PC-9 (cell line): ENCODE measurements at regions not wholly inside any gene's neighbourhood (a gene's known extent, or its start where the extent isn't known, plus 50 kb on each side); places are given as distances from the start of the nearest gene placed in this dataset.

Source experiments
- BruUV-seq: library from RNA; stranded (reverse); fragments of 400-500 nt; replicated peaks from 2 replicates; lab custom pipeline; 2021; lab: Mats Ljungman, UMichigan
- CTCF ChIA-PET: fragments of 300-600 bp; sonication (Branson Sonifier 250); formaldehyde crosslinking; loops from one replicate; lab custom pipeline; 2022; ENCODE audit warnings: antibody characterized with exemption; lab: Charles Lee
- POLR2A ChIA-PET: fragments of 300-600 bp; sonication (Branson Sonifier 250); formaldehyde crosslinking; loops from one replicate; lab custom pipeline; 2022; ENCODE audit warnings: antibody characterized with exemption; ENCODE audit not compliant: unreplicated experiment; lab: Charles Lee
- DNase-seq, 2 experiments: peaks; one replicate each; pipeline versions ENCODE4 v3.0.0 to v3.0.0-alpha.2; 2015 to 2022; ENCODE audit warnings: mixed read lengths in 1 of 2
- H2AFZ ChIP-seq: fragments of 200-600 bp; sonication (generic); 2 replicates; pipeline ENCODE4 v1.8.1; 2017; ENCODE audit warnings: antibody characterized with exemption
- H3F3A ChIP-seq: fragments of 200-600 bp; sonication (generic); 2 replicates; pipeline ENCODE4 v1.8.1; 2017; ENCODE audit warnings: antibody characterized with exemption, mild to moderate bottlenecking, low read depth; ENCODE audit not compliant: insufficient read depth
- H3K27ac ChIP-seq: fragments of 200-600 bp; sonication (generic); 2 replicates; pipeline ENCODE4 v1.6.1; 2016; ENCODE audit warnings: mixed run types
- H3K27me3 ChIP-seq: fragments of 200-600 bp; sonication (generic); 2 replicates; pipeline ENCODE4 v1.6.1; 2016; ENCODE audit warnings: low read depth, mixed run types; ENCODE audit not compliant: insufficient read depth
- H3K36me3 ChIP-seq: fragments of 200-600 bp; sonication (generic); 2 replicates; pipeline ENCODE4 v1.6.1; 2016; ENCODE audit warnings: low read depth, mixed run types
- H3K4me1 ChIP-seq: fragments of 200-600 bp; sonication (generic); replicated peaks from 2 replicates; pipeline ENCODE4 v1.6.1; 2016; ENCODE audit warnings: mixed run types; ENCODE audit not compliant: insufficient read depth
- H3K4me2 ChIP-seq: fragments of 200-600 bp; sonication (generic); 2 replicates; pipeline ENCODE4 v1.6.1; 2017; ENCODE audit warnings: mixed run types
- H3K4me3 ChIP-seq: fragments of 200-600 bp; sonication (generic); 2 replicates; pipeline ENCODE4 v1.6.1; 2016; ENCODE audit warnings: mixed run types
- H3K79me2 ChIP-seq: fragments of 200-600 bp; sonication (generic); 2 replicates; pipeline ENCODE4 v1.6.1; 2017; ENCODE audit warnings: low read depth, mixed run types
- H3K9me2 ChIP-seq: fragments of 200-600 bp; sonication (generic); 2 replicates; pipeline ENCODE4 v1.8.1; 2017; ENCODE audit warnings: mild to moderate bottlenecking; ENCODE audit not compliant: insufficient read depth
- H3K9me3 ChIP-seq: fragments of 200-600 bp; sonication (generic); 2 replicates; pipeline ENCODE4 v1.8.1; 2016; ENCODE audit warnings: low read depth; ENCODE audit not compliant: insufficient read depth
- H4K20me1 ChIP-seq: fragments of 200-600 bp; sonication (generic); 2 replicates; pipeline ENCODE4 v1.8.1; 2017; ENCODE audit not compliant: insufficient read depth
- EZH2 ChIP-seq: fragments of 200-600 bp; sonication (generic); IDR thresholded peaks from 2 replicates; pipeline ENCODE4 v1.8.0; 2017; ENCODE audit warnings: antibody characterized with exemption, low read depth
- intact Hi-C: fragments of 100-400 bp; cut with micrococcal nuclease; formaldehyde crosslinking; loops from one replicate; pipeline ENCODE4 v1.10.0; 2022; ENCODE audit not compliant: unreplicated experiment
- TF ChIP-seq, protein P1 (sequence below): fragments of 200-600 bp; sonication (generic); conservative IDR thresholded peaks from 2 replicates; pipeline ENCODE4 v1.6.1; 2017; ENCODE audit warnings: mixed run types, antibody characterized with exemption, mild to moderate bottlenecking, moderate library complexity

DNA sequence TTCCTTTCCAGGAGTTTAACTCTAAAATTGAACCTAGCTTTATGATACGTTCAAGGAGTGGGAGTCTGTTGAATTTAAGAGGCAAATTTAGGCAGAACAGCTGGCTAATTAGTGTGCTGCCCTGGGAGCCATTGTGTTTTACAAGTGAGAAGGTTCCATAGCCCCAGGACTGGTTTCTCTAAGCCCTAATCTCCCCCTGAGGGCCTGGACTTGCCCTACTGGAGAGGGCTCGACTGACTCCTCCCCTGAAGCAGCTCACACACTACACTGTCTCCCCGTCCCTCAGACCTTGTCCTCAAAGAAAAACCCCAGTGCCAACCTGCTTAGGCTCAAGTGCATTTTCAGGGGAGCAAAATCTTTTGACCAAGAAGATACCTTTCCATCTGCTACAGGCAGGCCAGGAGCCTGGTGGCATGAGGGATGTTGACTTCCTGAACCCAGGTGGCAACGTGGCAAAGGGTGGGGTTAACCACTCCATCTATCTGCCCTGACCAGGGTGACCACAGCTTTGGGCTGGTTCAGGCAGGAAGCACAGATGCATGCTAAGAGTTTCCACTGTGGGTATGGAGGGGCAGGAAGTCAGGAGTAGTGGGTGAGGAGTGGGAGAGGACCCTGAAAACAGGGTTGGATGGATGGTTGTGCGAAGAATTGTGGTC lies 68.9 kb upstream of the CARD11 start:
- no peak overlapping the region for H3K4me2 ChIP-seq
- POLR2A ChIA-PET, result no interaction called here
- no peaks in the 10 kb centered on the region for H3K36me3 ChIP-seq
- CTCF ChIA-PET, result no interaction called here
- TF ChIP-seq EZH2, result no peak
- TF ChIP-seq, protein P1, sequence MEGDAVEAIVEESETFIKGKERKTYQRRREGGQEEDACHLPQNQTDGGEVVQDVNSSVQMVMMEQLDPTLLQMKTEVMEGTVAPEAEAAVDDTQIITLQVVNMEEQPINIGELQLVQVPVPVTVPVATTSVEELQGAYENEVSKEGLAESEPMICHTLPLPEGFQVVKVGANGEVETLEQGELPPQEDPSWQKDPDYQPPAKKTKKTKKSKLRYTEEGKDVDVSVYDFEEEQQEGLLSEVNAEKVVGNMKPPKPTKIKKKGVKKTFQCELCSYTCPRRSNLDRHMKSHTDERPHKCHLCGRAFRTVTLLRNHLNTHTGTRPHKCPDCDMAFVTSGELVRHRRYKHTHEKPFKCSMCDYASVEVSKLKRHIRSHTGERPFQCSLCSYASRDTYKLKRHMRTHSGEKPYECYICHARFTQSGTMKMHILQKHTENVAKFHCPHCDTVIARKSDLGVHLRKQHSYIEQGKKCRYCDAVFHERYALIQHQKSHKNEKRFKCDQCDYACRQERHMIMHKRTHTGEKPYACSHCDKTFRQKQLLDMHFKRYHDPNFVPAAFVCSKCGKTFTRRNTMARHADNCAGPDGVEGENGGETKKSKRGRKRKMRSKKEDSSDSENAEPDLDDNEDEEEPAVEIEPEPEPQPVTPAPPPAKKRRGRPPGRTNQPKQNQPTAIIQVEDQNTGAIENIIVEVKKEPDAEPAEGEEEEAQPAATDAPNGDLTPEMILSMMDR, result no peak
- H3K9me3 ChIP-seq, result peaks cover 21% of the 10 kb centered on the region
- no peak for DNase-seq
- H3K79me2 ChIP-seq, result no peaks in the 10 kb centered on the region
- H3K4me3 ChIP-seq, result no peak overlapping the region
- intact Hi-C loops, result no loop called here
- no peak overlapping the region for H3K27ac ChIP-seq
- no peaks in the 10 kb centered on the region for H4K20me1 ChIP-seq
- BruUV-seq, result no TSS peak
- H2AFZ ChIP-seq, result no peak overlapping the region
- H3F3A ChIP-seq, result peaks cover 28% of the 10 kb centered on the region
- no peaks in the 10 kb centered on the region for H3K9me2 ChIP-seq
- H3K4me1 ChIP-seq, result peaks cover 27% of the 10 kb centered on the region
- no peaks in the 10 kb centered on the region for H3K27me3 ChIP-seq

DNA sequence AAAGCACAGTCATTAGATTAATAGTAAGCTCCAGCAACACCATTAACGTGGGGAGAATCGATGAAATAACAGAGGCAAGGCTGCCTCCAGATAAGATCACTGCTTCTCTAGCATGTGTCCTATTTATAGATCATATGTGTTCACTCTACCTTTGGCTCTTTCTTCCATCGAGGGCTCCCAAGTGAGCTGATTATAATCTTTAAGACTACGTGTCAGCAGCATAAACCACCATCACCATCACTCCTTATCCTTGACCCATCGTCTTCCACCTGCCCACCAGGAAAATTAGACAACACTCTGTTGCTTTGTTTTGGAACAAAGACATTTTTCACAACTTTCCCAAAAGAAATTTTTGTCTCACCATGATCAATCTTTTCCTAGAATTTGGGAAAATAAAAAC lies 71.2 kb upstream of the CARD11 start:
- POLR2A ChIA-PET, result no interaction called here
- H3K4me3 ChIP-seq, result no peak overlapping the region
- CTCF ChIA-PET, result no interaction called here

DNA sequence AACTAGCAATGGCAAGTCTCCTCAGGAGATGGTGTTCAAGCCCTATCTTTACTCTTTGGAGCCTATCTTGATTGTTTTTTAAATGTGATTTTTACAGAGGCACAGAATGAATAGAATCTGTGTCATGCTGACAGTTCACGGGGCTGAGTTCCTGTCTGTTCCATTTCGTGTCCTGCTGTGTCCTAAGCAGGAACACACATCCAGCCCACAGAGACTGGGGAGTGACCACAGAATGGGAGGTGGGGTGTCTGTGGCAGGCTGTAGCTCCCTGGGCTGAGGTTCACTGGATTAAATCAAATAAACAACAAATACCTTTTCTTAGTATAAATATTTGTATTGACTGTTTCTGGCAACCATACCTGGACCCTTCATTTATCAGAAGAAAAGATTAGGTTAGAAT lies 73.4 kb upstream of the CARD11 start:
- Histone ChIP-seq H3K27ac (no peak overlapping the region), H3K36me3 (no peaks in the 10 kb centered on the region), H3F3A (no peaks in the 10 kb centered on the region), H3K4me2 (no peak overlapping the region), H3K9me2 (no peaks in the 10 kb centered on the region), H3K27me3 (no peaks in the 10 kb centered on the region), H3K79me2 (no peaks in the 10 kb centered on the region), H3K4me1 (no peaks in the 10 kb centered on the region), H3K4me3 (no peak overlapping the region), H4K20me1 (no peaks in the 10 kb centered on the region), H3K9me3 (0 out of 2 replicates have a peak, but pooled peaks cover 15% of the 10 kb centered on the region), H2AFZ (no peak overlapping the region)
- intact Hi-C loops, result no loop called here
- no peak for DNase-seq
- ChIA-PET POLR2A (no interaction called here), CTCF (no interaction called here)
- BruUV-seq, result no TSS peak
- TF ChIP-seq EZH2, result no peak
- TF ChIP-seq, protein P1, result no peak

More for the DNA sequence above, 71.2 kb upstream of the CARD11 start:
- H4K20me1 ChIP-seq, result no peaks in the 10 kb centered on the region
- no peak overlapping the region for H3K27ac ChIP-seq
- no TSS peak for BruUV-seq
- H3K9me2 ChIP-seq, result no peaks in the 10 kb centered on the region
- peaks cover 21% of the 10 kb centered on the region for H3K9me3 ChIP-seq
- H3K36me3 ChIP-seq, result no peaks in the 10 kb centered on the region
- H3K4me1 ChIP-seq, result peaks cover 4% of the 10 kb centered on the region
- H3K79me2 ChIP-seq, result no peaks in the 10 kb centered on the region
- H2AFZ ChIP-seq, result no peak overlapping the region
- no peak for DNase-seq
- H3K27me3 ChIP-seq, result no peaks in the 10 kb centered on the region
- intact Hi-C loops, result no loop called here
- H3K4me2 ChIP-seq, result no peak overlapping the region
- H3F3A ChIP-seq, result peaks cover 5% of the 10 kb centered on the region
- TF ChIP-seq, protein P1, result no peak
- no peak for TF ChIP-seq EZH2
